PC-3 (cell line): ENCODE measurements at regions not wholly inside any gene's neighbourhood (a gene's known extent, or its start where the extent isn't known, plus 50 kb on each side); places are given as distances from the start of the nearest gene placed in this dataset.

ENCODE experiments used
- CTCF ChIP-seq: fragments of 300-600 bp; sonication (generic); conservative IDR thresholded peaks from 2 replicates; pipeline ENCODE4 v1.5.1; 2017; ENCODE audit warnings: antibody characterized with exemption, low read depth, mild to moderate bottlenecking, low read length
- EZH2phosphoT487 ChIP-seq: fragments of 300-600 bp; sonication (generic); IDR thresholded peaks from 2 replicates; pipeline ENCODE4 v1.6.1; 2018; ENCODE audit warnings: mild to moderate bottlenecking, antibody characterized with exemption, low read length, borderline replicate concordance

GRCh38 chr22:26762503-26763472 lies 105.4 kb downstream of the MIAT start:
- TF ChIP-seq EZH2phosphoT487 (no peak), CTCF (no peak)
